GM23248 (cell line): ENCODE measurements at regions not wholly inside any gene's neighbourhood (a gene's known extent, or its start where the extent isn't known, plus 50 kb on each side); places are given as distances from the start of the nearest gene placed in this dataset.

ENCODE experiments used
- EZH2 ChIP-seq: fragments of 200-600 bp; sonication (generic); IDR thresholded peaks from 2 replicates; pipeline ENCODE4 v1.6.1; 2018; ENCODE audit warnings: antibody characterized with exemption, mild to moderate bottlenecking; ENCODE audit not compliant: insufficient read depth, poor library complexity, severe bottlenecking
- EZH2phosphoT487 ChIP-seq: fragments of 200-600 bp; sonication (generic); IDR thresholded peaks from 2 replicates; pipeline ENCODE4 v1.6.1; 2018; ENCODE audit warnings: antibody characterized with exemption, moderate library complexity, mild to moderate bottlenecking, low read depth; ENCODE audit not compliant: insufficient read depth

GRCh38 chr4:57448452-57448851 lies 338.3 kb upstream of the IGFBP7 start:
- no peak for TF ChIP-seq EZH2phosphoT487
- no peak for TF ChIP-seq EZH2
